ENCODE measurements at regions not wholly inside any gene's neighbourhood (a gene's known extent, or its start where the extent isn't known, plus 50 kb on each side); places are given as distances from the start of the nearest gene placed in this dataset.

GRCh38 chr16:86319585-86320236 is 190.6 kb upstream of the FOXF1 start:
- TF ChIP-seq, protein P1, sequence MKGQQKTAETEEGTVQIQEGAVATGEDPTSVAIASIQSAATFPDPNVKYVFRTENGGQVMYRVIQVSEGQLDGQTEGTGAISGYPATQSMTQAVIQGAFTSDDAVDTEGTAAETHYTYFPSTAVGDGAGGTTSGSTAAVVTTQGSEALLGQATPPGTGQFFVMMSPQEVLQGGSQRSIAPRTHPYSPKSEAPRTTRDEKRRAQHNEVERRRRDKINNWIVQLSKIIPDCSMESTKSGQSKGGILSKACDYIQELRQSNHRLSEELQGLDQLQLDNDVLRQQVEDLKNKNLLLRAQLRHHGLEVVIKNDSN (IDR thresholded peaks at IDR 0.05) = no peak
- no peak for TF ChIP-seq ZBTB7A (IDR thresholded peaks at IDR 0.05; ENCODE audit: low read depth)
- no peak for TF ChIP-seq NFIC (IDR thresholded peaks at IDR 0.05)
- no peak for TF ChIP-seq FOXM1 (IDR thresholded peaks at IDR 0.05; ENCODE audit: borderline replicate concordance, low read depth)
- no peak for TF ChIP-seq CEBPB (IDR thresholded peaks at IDR 0.05)
- TF ChIP-seq MAX (IDR thresholded peaks at IDR 0.05) = no peak
- no peak for TF ChIP-seq CREB1 (IDR thresholded peaks at IDR 0.05; ENCODE audit: low read depth)
- TF ChIP-seq TAF1 (IDR thresholded peaks at IDR 0.05; ENCODE audit: low read depth) = no peak
- no peak for TF ChIP-seq EP300 (IDR thresholded peaks at IDR 0.05; ENCODE audit: borderline replicate concordance)
- TF ChIP-seq TCF12 (IDR thresholded peaks at IDR 0.05; ENCODE audit: low read depth) = no peak
- TF ChIP-seq TEAD4 (IDR thresholded peaks at IDR 0.05) = no peak
- no peak for TF ChIP-seq EGR1 (IDR thresholded peaks at IDR 0.05)

DNA sequence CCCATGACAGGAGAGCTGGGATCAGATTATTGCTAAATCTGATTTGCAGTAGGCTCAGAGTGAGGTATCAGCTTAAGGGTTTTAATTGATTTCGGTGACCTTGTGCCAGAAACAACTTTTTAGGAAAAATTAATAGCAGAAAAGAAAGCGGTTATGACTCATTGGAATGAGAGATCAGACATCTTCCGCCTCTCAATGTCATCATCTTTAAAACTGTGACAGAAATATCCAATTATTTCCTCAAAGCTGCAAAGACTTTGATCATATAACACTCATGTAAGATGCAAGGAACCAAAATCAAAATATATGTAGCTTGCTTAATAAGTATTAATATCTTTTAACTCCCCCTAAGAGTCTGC is 190.1 kb upstream of the FOXF1 start:
- TF ChIP-seq TEAD4 (IDR thresholded peaks at IDR 0.05) (no peak), TAF1 (IDR thresholded peaks at IDR 0.05; ENCODE audit: low read depth) (no peak), YY1 (IDR thresholded peaks at IDR 0.05; ENCODE audit: low read depth) (no peak), EGR1 (IDR thresholded peaks at IDR 0.05) (no peak), FOXM1 (IDR thresholded peaks at IDR 0.05; ENCODE audit: borderline replicate concordance, low read depth) (no peak), CREB1 (IDR thresholded peaks at IDR 0.05; ENCODE audit: low read depth) (no peak), RAD21 (IDR thresholded peaks at IDR 0.05; ENCODE audit: low read depth) (no peak), ZBTB7A (IDR thresholded peaks at IDR 0.05; ENCODE audit: low read depth) (no peak), CEBPB (IDR thresholded peaks at IDR 0.05) (no peak), TCF12 (IDR thresholded peaks at IDR 0.05; ENCODE audit: low read depth) (no peak), MAX (IDR thresholded peaks at IDR 0.05) (no peak)
- TF ChIP-seq, protein P2, sequence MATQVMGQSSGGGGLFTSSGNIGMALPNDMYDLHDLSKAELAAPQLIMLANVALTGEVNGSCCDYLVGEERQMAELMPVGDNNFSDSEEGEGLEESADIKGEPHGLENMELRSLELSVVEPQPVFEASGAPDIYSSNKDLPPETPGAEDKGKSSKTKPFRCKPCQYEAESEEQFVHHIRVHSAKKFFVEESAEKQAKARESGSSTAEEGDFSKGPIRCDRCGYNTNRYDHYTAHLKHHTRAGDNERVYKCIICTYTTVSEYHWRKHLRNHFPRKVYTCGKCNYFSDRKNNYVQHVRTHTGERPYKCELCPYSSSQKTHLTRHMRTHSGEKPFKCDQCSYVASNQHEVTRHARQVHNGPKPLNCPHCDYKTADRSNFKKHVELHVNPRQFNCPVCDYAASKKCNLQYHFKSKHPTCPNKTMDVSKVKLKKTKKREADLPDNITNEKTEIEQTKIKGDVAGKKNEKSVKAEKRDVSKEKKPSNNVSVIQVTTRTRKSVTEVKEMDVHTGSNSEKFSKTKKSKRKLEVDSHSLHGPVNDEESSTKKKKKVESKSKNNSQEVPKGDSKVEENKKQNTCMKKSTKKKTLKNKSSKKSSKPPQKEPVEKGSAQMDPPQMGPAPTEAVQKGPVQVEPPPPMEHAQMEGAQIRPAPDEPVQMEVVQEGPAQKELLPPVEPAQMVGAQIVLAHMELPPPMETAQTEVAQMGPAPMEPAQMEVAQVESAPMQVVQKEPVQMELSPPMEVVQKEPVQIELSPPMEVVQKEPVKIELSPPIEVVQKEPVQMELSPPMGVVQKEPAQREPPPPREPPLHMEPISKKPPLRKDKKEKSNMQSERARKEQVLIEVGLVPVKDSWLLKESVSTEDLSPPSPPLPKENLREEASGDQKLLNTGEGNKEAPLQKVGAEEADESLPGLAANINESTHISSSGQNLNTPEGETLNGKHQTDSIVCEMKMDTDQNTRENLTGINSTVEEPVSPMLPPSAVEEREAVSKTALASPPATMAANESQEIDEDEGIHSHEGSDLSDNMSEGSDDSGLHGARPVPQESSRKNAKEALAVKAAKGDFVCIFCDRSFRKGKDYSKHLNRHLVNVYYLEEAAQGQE (IDR thresholded peaks at IDR 0.05; ENCODE audit: low read depth) = no peak
- TF ChIP-seq, protein P1 (IDR thresholded peaks at IDR 0.05) = no peak

GRCh38 chr16:86321491-86321890 is 188.8 kb upstream of the FOXF1 start:
- TF ChIP-seq CEBPB (IDR thresholded peaks at IDR 0.05) (no peak), TAF1 (IDR thresholded peaks at IDR 0.05; ENCODE audit: low read depth) (no peak), EP300 (IDR thresholded peaks at IDR 0.05; ENCODE audit: borderline replicate concordance) (no peak), TEAD4 (IDR thresholded peaks at IDR 0.05) (no peak), NFIC (IDR thresholded peaks at IDR 0.05) (no peak), ZBTB7A (IDR thresholded peaks at IDR 0.05; ENCODE audit: low read depth) (no peak), FOXM1 (IDR thresholded peaks at IDR 0.05; ENCODE audit: borderline replicate concordance, low read depth) (no peak), MAX (IDR thresholded peaks at IDR 0.05) (no peak), EGR1 (IDR thresholded peaks at IDR 0.05) (no peak), YY1 (IDR thresholded peaks at IDR 0.05; ENCODE audit: low read depth) (no peak)
- TF ChIP-seq, protein P2 (IDR thresholded peaks at IDR 0.05; ENCODE audit: low read depth) = no peak

GRCh38 chr16:86322283-86322682 is 188.0 kb upstream of the FOXF1 start:
- TF ChIP-seq NFIC (IDR thresholded peaks at IDR 0.05) = no peak
- TF ChIP-seq FOXM1 (IDR thresholded peaks at IDR 0.05; ENCODE audit: borderline replicate concordance, low read depth) = no peak
- no peak for TF ChIP-seq YY1 (IDR thresholded peaks at IDR 0.05; ENCODE audit: low read depth)
- no peak for TF ChIP-seq CREB1 (IDR thresholded peaks at IDR 0.05; ENCODE audit: low read depth)
- TF ChIP-seq RAD21 (IDR thresholded peaks at IDR 0.05; ENCODE audit: low read depth) = no peak
- no peak for TF ChIP-seq TEAD4 (IDR thresholded peaks at IDR 0.05)
- TF ChIP-seq TAF1 (IDR thresholded peaks at IDR 0.05; ENCODE audit: low read depth) = no peak
- TF ChIP-seq ZBTB7A (IDR thresholded peaks at IDR 0.05; ENCODE audit: low read depth) = no peak
- no peak for TF ChIP-seq MAX (IDR thresholded peaks at IDR 0.05)
- TF ChIP-seq EGR1 (IDR thresholded peaks at IDR 0.05) = no peak
- TF ChIP-seq, protein P1 (IDR thresholded peaks at IDR 0.05) = no peak
- TF ChIP-seq CEBPB (IDR thresholded peaks at IDR 0.05) = no peak
- no peak for TF ChIP-seq EP300 (IDR thresholded peaks at IDR 0.05; ENCODE audit: borderline replicate concordance)
- no peak for TF ChIP-seq TCF12 (IDR thresholded peaks at IDR 0.05; ENCODE audit: low read depth)
- TF ChIP-seq, protein P2 (IDR thresholded peaks at IDR 0.05; ENCODE audit: low read depth) = no peak

All from Ishikawa (cell line).